HCT116 (cell line): ENCODE measurements at regions not wholly inside any gene's neighbourhood (a gene's known extent, or its start where the extent isn't known, plus 50 kb on each side); places are given as distances from the start of the nearest gene placed in this dataset.

Experiments used
- ATAC-seq: fragments of 200-7000 bp; cut with Tn5 transposase; 2 replicates; pipeline ENCODE4 v1.9.1; 2020; ENCODE audit warnings: mild to moderate bottlenecking, moderate library complexity
- BruUV-seq: library from RNA; stranded (reverse); fragments of 400-500 nt; replicated peaks from 2 replicates; lab custom pipeline; 2021; lab: Mats Ljungman, UMichigan
- CTCF ChIA-PET: fragments of 300-600 bp; sonication (Branson Sonifier 250); formaldehyde crosslinking; loops from one replicate; lab custom pipeline; 2021; ENCODE audit warnings: antibody characterized with exemption; lab: Charles Lee
- POLR2A ChIA-PET: fragments of 300-600, 350-600 bp; sonication (Branson Sonifier 250); formaldehyde crosslinking; loops from one replicate; lab custom pipeline; 2021; ENCODE audit warnings: antibody characterized with exemption; lab: Charles Lee
- RAD21 ChIA-PET, 2 experiments: fragments of 300-600 bp; sonication (Branson Sonifier 250); formaldehyde crosslinking; loops; one replicate each; lab custom pipeline; 2023; ENCODE audit warnings: low total read pairs in 2 of 2; ENCODE audit not compliant: uncharacterized antibody in 2 of 2, unreplicated experiment in 2 of 2, low non-redundant PET in 1 of 2; lab: Charles Lee
- DNase-seq: peaks from one replicate; pipeline ENCODE4 v3.0.0-alpha.2; 2010; ENCODE audit warnings: low read depth, low spot score
- H2AFZ ChIP-seq: fragments of 200-600 bp; shearing (Covaris generic), sonication (generic); 2 replicates; pipeline ENCODE4 v1.6.1; 2017; ENCODE audit warnings: low read depth, mixed run types, mixed read lengths, antibody characterized with exemption, low read length; ENCODE audit not compliant: poor library complexity, severe bottlenecking
- H3K27ac ChIP-seq: 2 replicates; pipeline ENCODE4 v1.5.1; 2012; ENCODE audit warnings: low read depth, low read length
- H3K27me3 ChIP-seq: fragments of 200-600 bp; sonication (generic); 2 replicates; pipeline ENCODE4 v1.6.1; 2016; ENCODE audit warnings: mixed run types, low read length, mixed read lengths; ENCODE audit not compliant: insufficient read depth
- H3K36me3 ChIP-seq, 2 experiments: fragments of 200-500 bp in 1 of 2; fragments of 200-600 bp in 1 of 2; sonication (Bioruptor generic) in 1 of 2; sonication (generic) in 1 of 2; 2 replicates each; pipeline versions ENCODE4 v1.5.1 to v1.6.1; 2014 to 2016; ENCODE audit warnings: low read length in 2 of 2, inconsistent platforms in 1 of 2, mixed read lengths in 1 of 2, mixed run types in 1 of 2; ENCODE audit not compliant: insufficient read depth in 2 of 2, control insufficient read depth in 1 of 2
- H3K4me1 ChIP-seq, 2 experiments: fragments of 200-600 bp in 1 of 2; sonication (generic) in 1 of 2; 2 replicates each; pipeline versions ENCODE4 v1.5.1 to v1.6.1; 2012 to 2017; ENCODE audit warnings: low read length in 2 of 2, inconsistent platforms in 1 of 2, mild to moderate bottlenecking in 1 of 2, mixed read lengths in 1 of 2, mixed run types in 1 of 2, moderate library complexity in 1 of 2; ENCODE audit not compliant: insufficient read depth in 2 of 2, control insufficient read depth in 1 of 2
- H3K4me2 ChIP-seq: fragments of 200-600 bp; sonication (generic); 2 replicates; pipeline ENCODE4 v1.6.1; 2017; ENCODE audit warnings: mixed run types, low read length, mixed read lengths
- H3K4me3 ChIP-seq, 2 experiments: fragments of 200-600 bp in 1 of 2; sonication (generic) in 1 of 2; replicated peaks in 1 of 2; 2 replicates each; pipeline ENCODE4 v1.5.1; 2011 to 2016; ENCODE audit warnings: low read length in 2 of 2, control low read depth in 1 of 2, low read depth in 1 of 2, mild to moderate bottlenecking in 1 of 2, mixed read lengths in 1 of 2, mixed run types in 1 of 2
- H3K79me2 ChIP-seq: fragments of 200-600 bp; sonication (generic); 2 replicates; pipeline ENCODE4 v1.6.1; 2017; ENCODE audit warnings: mild to moderate bottlenecking, mixed run types, low read length, moderate library complexity, mixed read lengths; ENCODE audit not compliant: insufficient read depth
- H3K9ac ChIP-seq: fragments of 200-600 bp; sonication (generic); 2 replicates; pipeline ENCODE4 v1.6.1; 2016; ENCODE audit warnings: low read length, mixed read lengths
- H3K9me2 ChIP-seq: fragments of 200-600 bp; sonication (generic), shearing (Covaris generic); 2 replicates; pipeline ENCODE4 v1.6.1; 2017; ENCODE audit warnings: mixed run types, mild to moderate bottlenecking, moderate library complexity; ENCODE audit not compliant: insufficient read depth
- H3K9me3 ChIP-seq, 2 experiments: fragments of 200-500 bp in 1 of 2; fragments of 200-600 bp in 1 of 2; sonication (Bioruptor generic) in 1 of 2; sonication (generic) in 1 of 2; 2 replicates each; pipeline ENCODE4 v1.6.1; 2014 to 2017; ENCODE audit warnings: low read length in 2 of 2, mixed read lengths in 2 of 2, inconsistent platforms in 1 of 2, low read depth in 1 of 2, mild to moderate bottlenecking in 1 of 2, mixed run types in 1 of 2, moderate library complexity in 1 of 2; ENCODE audit not compliant: control insufficient read depth in 1 of 2, insufficient read depth in 1 of 2
- H4K20me1 ChIP-seq: fragments of 200-600 bp; sonication (generic), shearing (Covaris generic); 2 replicates; pipeline ENCODE4 v1.6.1; 2017; ENCODE audit warnings: mixed run types, mild to moderate bottlenecking, moderate library complexity; ENCODE audit not compliant: insufficient read depth
- ATF3 ChIP-seq: IDR thresholded peaks from 2 replicates; pipeline ENCODE4 v1.6.1; 2012
- CEBPB ChIP-seq: IDR thresholded peaks from 2 replicates; pipeline ENCODE4 v1.6.1; 2012; ENCODE audit warnings: low read depth
- CTCF ChIP-seq, 3 experiments: fragments of 200-600 bp in 1 of 3; sonication (generic) in 1 of 3; IDR thresholded peaks in 2 of 3; conservative IDR thresholded peaks in 1 of 3; 2 replicates each; pipeline ENCODE4 v1.5.1; 2012 to 2017; ENCODE audit warnings: low read depth in 2 of 3, low read length in 2 of 3, antibody characterized with exemption in 1 of 3, borderline replicate concordance in 1 of 3, control low read depth in 1 of 3, mild to moderate bottlenecking in 1 of 3, mixed read lengths in 1 of 3, mixed run types in 1 of 3, moderate library complexity in 1 of 3; ENCODE audit not compliant: insufficient read depth in 1 of 3
- EGR1 ChIP-seq: IDR thresholded peaks from 2 replicates; pipeline ENCODE4 v1.6.1; 2012; ENCODE audit warnings: low read depth
- ELF1 ChIP-seq: IDR thresholded peaks from 2 replicates; pipeline ENCODE4 v1.6.1; 2012; ENCODE audit warnings: low read depth, borderline replicate concordance
- EZH2phosphoT487 ChIP-seq: fragments of 200-600 bp; IDR thresholded peaks from 2 replicates; pipeline ENCODE4 v1.6.1; 2018; ENCODE audit warnings: antibody characterized with exemption, borderline replicate concordance
- MAX ChIP-seq: IDR thresholded peaks from 2 replicates; pipeline ENCODE4 v1.6.1; 2012
- RAD21 ChIP-seq: IDR thresholded peaks from 2 replicates; pipeline ENCODE4 v1.6.1; 2012; ENCODE audit warnings: low read depth, mild to moderate bottlenecking
- REST ChIP-seq: IDR thresholded peaks from 2 replicates; pipeline ENCODE4 v1.6.1; 2012; ENCODE audit warnings: low read depth
- SIN3A ChIP-seq: IDR thresholded peaks from 2 replicates; pipeline ENCODE4 v1.6.1; 2012; ENCODE audit warnings: low read depth
- SRF ChIP-seq: IDR thresholded peaks from 2 replicates; pipeline ENCODE4 v1.6.1; 2012; ENCODE audit warnings: low read depth
- TCF7L2 ChIP-seq: IDR thresholded peaks from 2 replicates; pipeline ENCODE4 v1.7.0; 2011; ENCODE audit warnings: borderline replicate concordance, inconsistent platforms; ENCODE audit not compliant: insufficient read depth, insufficient read length; ENCODE audit errors: extremely low read depth
- YY1 ChIP-seq: IDR thresholded peaks from 2 replicates; pipeline ENCODE4 v1.6.1; 2011; ENCODE audit warnings: low read length, low read depth, moderate library complexity, mild to moderate bottlenecking; ENCODE audit not compliant: insufficient replicate concordance; ENCODE audit errors: extremely low read depth
- ZFX ChIP-seq: fragments of 450-650 bp; IDR thresholded peaks from 2 replicates; pipeline ENCODE4 v1.6.1; 2017
- ZNF274 ChIP-seq: fragments of 200-500 bp; sonication (Bioruptor generic); IDR thresholded peaks from 2 replicates; pipeline ENCODE4 v1.6.1; 2014; ENCODE audit warnings: mild to moderate bottlenecking, low read depth, low read length, inconsistent platforms
- intact Hi-C: fragments of 100-400 bp; cut with micrococcal nuclease; formaldehyde crosslinking; loops from 2 replicates; pipeline ENCODE4 v1.10.0; 2022

- Histone ChIP-seq H2AFZ (no peak overlapping the region), H3K36me3 (no peaks in the 10 kb centered on the region), H3K9ac (no peak overlapping the region), H4K20me1 (no peaks in the 10 kb centered on the region), H3K4me3 (no peak overlapping the region), H3K27me3 (no peaks in the 10 kb centered on the region), H3K4me1 (no peaks in the 10 kb centered on the region), H3K79me2 (no peaks in the 10 kb centered on the region), H3K9me2 (no peaks in the 10 kb centered on the region), H3K9me3 (peaks cover 0 to 5% of the 10 kb centered on the region in 2 experiments; a peak in 2 of 4 replicates), H3K27ac (no peak overlapping the region), H3K4me2 (no peak overlapping the region)
- TF ChIP-seq ATF3 (no peak), ZFX (no peak), SIN3A (no peak), EZH2phosphoT487 (no peak), EGR1 (no peak), TCF7L2 (no peak), SRF (no peak), REST (no peak), MAX (no peak), RAD21 (no peak), ELF1 (no peak), YY1 (no peak), ZNF274 (no peak), CEBPB (no peak), CTCF (IDR thresholded peaks at IDR 0.05 in 2 of 3, conservative IDR thresholded peaks at IDR 0.05 in 1 of 3; ENCODE audit: borderline replicate concordance in 1 of 3, insufficient read depth in 1 of 3, low read depth in 2 of 3, low read length in 2 of 3) (no peak)
- BruUV-seq, result no TSS peak
- CTCF ChIA-PET, result no interaction called here
- intact Hi-C loops, result no loop called here
- no peak for DNase-seq
- no peak for ATAC-seq
- POLR2A ChIA-PET, result no interaction called here
- RAD21 ChIA-PET, result no interaction called here
Measured at GRCh38 chr7:153397459-153397858, 637.9 kb downstream of the ACTR3B start.
